ENCODE measurements at regions not wholly inside any gene's neighbourhood (a gene's known extent, or its start where the extent isn't known, plus 50 kb on each side); places are given as distances from the start of the nearest gene placed in this dataset.

- Histone ChIP-seq H3K27ac (no peak overlapping the region), H3K4me1 (ENCODE audit: control insufficient read depth in 1 of 2, insufficient read depth in 1 of 2, low read depth in 1 of 2, low read length in 1 of 2) (no peaks in the 10 kb centered on the region), H3K27me3 (peaks cover 9% of the 10 kb centered on the region), H3K9me3 (no peaks in the 10 kb centered on the region), H3K36me3 (no peaks in the 10 kb centered on the region), H3K4me3 (ENCODE audit: low read depth in 1 of 2, low read length in 1 of 2) (no peak overlapping the region)
- no peak for TF ChIP-seq CTCF (IDR thresholded peaks at IDR 0.05)
These were observed 379.7 kb upstream of the EEF2KMT start for GRCh38 chr16:5477251-5477650.

GRCh38 chr16:5472552-5472951, 375.0 kb upstream of the EEF2KMT start:
- H3K9me3 ChIP-seq: no peaks in the 10 kb centered on the region
- TF ChIP-seq CTCF (IDR thresholded peaks at IDR 0.05): no peak
- no peak overlapping the region for H3K27ac ChIP-seq
- peaks cover 19% of the 10 kb centered on the region for H3K27me3 ChIP-seq
- no peaks in the 10 kb centered on the region for H3K36me3 ChIP-seq
- no peak overlapping the region for H3K4me3 ChIP-seq (ENCODE audit: low read depth in 1 of 2, low read length in 1 of 2)
- H3K4me1 ChIP-seq (ENCODE audit: control insufficient read depth in 1 of 2, insufficient read depth in 1 of 2, low read depth in 1 of 2, low read length in 1 of 2): no peaks in the 10 kb centered on the region

- no peak for TF ChIP-seq CTCF (IDR thresholded peaks at IDR 0.05)
- peaks cover 19% of the 10 kb centered on the region for H3K27me3 ChIP-seq
- no peak overlapping the region for H3K27ac ChIP-seq
- no peak overlapping the region for H3K4me3 ChIP-seq (ENCODE audit: low read depth in 1 of 2, low read length in 1 of 2)
- H3K9me3 ChIP-seq: no peaks in the 10 kb centered on the region
- no peaks in the 10 kb centered on the region for H3K4me1 ChIP-seq (ENCODE audit: control insufficient read depth in 1 of 2, insufficient read depth in 1 of 2, low read depth in 1 of 2, low read length in 1 of 2)
- no peaks in the 10 kb centered on the region for H3K36me3 ChIP-seq
These were observed 370.9 kb upstream of the EEF2KMT start for GRCh38 chr16:5468488-5468887.

- TF ChIP-seq CTCF (IDR thresholded peaks at IDR 0.05): no peak
- no peaks in the 10 kb centered on the region for H3K9me3 ChIP-seq
- no peaks in the 10 kb centered on the region for H3K4me1 ChIP-seq (ENCODE audit: control insufficient read depth in 1 of 2, insufficient read depth in 1 of 2, low read depth in 1 of 2, low read length in 1 of 2)
- no peaks in the 10 kb centered on the region for H3K36me3 ChIP-seq
- H3K27me3 ChIP-seq: peaks cover 13% of the 10 kb centered on the region
- H3K27ac ChIP-seq: no peak overlapping the region
- no peak overlapping the region for H3K4me3 ChIP-seq (ENCODE audit: low read depth in 1 of 2, low read length in 1 of 2)
These were observed 370.0 kb upstream of the EEF2KMT start for GRCh38 chr16:5467552-5467951.

GRCh38 chr16:5466551-5466950, 369.0 kb upstream of the EEF2KMT start:
- TF ChIP-seq CTCF (IDR thresholded peaks at IDR 0.05): no peak
- H3K27ac ChIP-seq: no peak overlapping the region
- no peak overlapping the region for H3K4me3 ChIP-seq (ENCODE audit: low read depth in 1 of 2, low read length in 1 of 2)
- no peaks in the 10 kb centered on the region for H3K4me1 ChIP-seq (ENCODE audit: control insufficient read depth in 1 of 2, insufficient read depth in 1 of 2, low read depth in 1 of 2, low read length in 1 of 2)
- H3K27me3 ChIP-seq: peaks cover 5% of the 10 kb centered on the region
- no peaks in the 10 kb centered on the region for H3K36me3 ChIP-seq
- no peaks in the 10 kb centered on the region for H3K9me3 ChIP-seq

GRCh38 chr16:5465714-5466113, 368.1 kb upstream of the EEF2KMT start:
- Histone ChIP-seq H3K4me3 (ENCODE audit: low read depth in 1 of 2, low read length in 1 of 2) (no peak overlapping the region), H3K4me1 (ENCODE audit: control insufficient read depth in 1 of 2, insufficient read depth in 1 of 2, low read depth in 1 of 2, low read length in 1 of 2) (no peaks in the 10 kb centered on the region), H3K9me3 (no peaks in the 10 kb centered on the region), H3K36me3 (no peaks in the 10 kb centered on the region), H3K27me3 (no peaks in the 10 kb centered on the region), H3K27ac (no peak overlapping the region)
- TF ChIP-seq CTCF (IDR thresholded peaks at IDR 0.05): no peak

Measured in neutrophil (primary cell).